GM21367 (cell line): ENCODE measurements at regions not wholly inside any gene's neighbourhood (a gene's known extent, or its start where the extent isn't known, plus 50 kb on each side); places are given as distances from the start of the nearest gene placed in this dataset.

Experiments
- ATAC-seq: cut with Tn5 transposase; IDR thresholded peaks from one replicate; pipeline ENCODE4 v1.9.1; 2021; ENCODE audit not compliant: unreplicated experiment

- ATAC-seq, result no peak
Observed at GRCh38 chr12:41777064-41777790, 367.4 kb downstream of the GXYLT1 start.

GRCh38 chr12:41772478-41772877, 372.2 kb downstream of the GXYLT1 start:
- ATAC-seq, result no peak

GRCh38 chr12:41769810-41770209, 374.9 kb downstream of the GXYLT1 start:
- peak; percentile 88 for ATAC-seq

- no peak for ATAC-seq
Observed at GRCh38 chr12:41768456-41768855, 376.2 kb downstream of the GXYLT1 start.

- no peak for ATAC-seq
Observed at GRCh38 chr12:41762691-41763090, 382.0 kb downstream of the GXYLT1 start.

GRCh38 chr12:41745593-41745992, 399.1 kb downstream of the GXYLT1 start:
- ATAC-seq, result no peak

GRCh38 chr12:41743835-41744234, 400.8 kb downstream of the GXYLT1 start:
- no peak for ATAC-seq

- no peak for ATAC-seq
Observed at GRCh38 chr12:41739066-41739465, 405.6 kb downstream of the GXYLT1 start.

- no peak for ATAC-seq
Observed at GRCh38 chr12:41737423-41737822, 407.3 kb downstream of the GXYLT1 start.

GRCh38 chr12:41736436-41736835, 408.2 kb downstream of the GXYLT1 start:
- ATAC-seq, result no peak

- no peak for ATAC-seq
Observed at GRCh38 chr12:41731691-41732090, 413.0 kb downstream of the GXYLT1 start.

GRCh38 chr12:41731061-41731460, 413.6 kb downstream of the GXYLT1 start:
- ATAC-seq, result no peak

- no peak for ATAC-seq
Observed at GRCh38 chr12:41724216-41724615, 420.5 kb downstream of the GXYLT1 start.

GRCh38 chr12:41719214-41719613, 425.5 kb downstream of the GXYLT1 start:
- ATAC-seq, result no peak

- ATAC-seq, result no peak
Observed at GRCh38 chr12:41715256-41715655, 429.4 kb downstream of the GXYLT1 start.

GRCh38 chr12:41709463-41710285, 435.0 kb downstream of the GXYLT1 start:
- ATAC-seq, result no peak

GRCh38 chr12:41709012-41709411, 435.7 kb downstream of the GXYLT1 start:
- no peak for ATAC-seq

- ATAC-seq, result no peak
Observed at GRCh38 chr12:41706376-41706775, 438.3 kb downstream of the GXYLT1 start.

- no peak for ATAC-seq
Observed at GRCh38 chr12:41701943-41702601, 442.6 kb downstream of the GXYLT1 start.

- ATAC-seq, result no peak
Observed at GRCh38 chr12:41700940-41701339, 443.7 kb downstream of the GXYLT1 start.

GRCh38 chr12:41699658-41700057, 445.0 kb downstream of the GXYLT1 start:
- ATAC-seq, result no peak

- ATAC-seq, result no peak
Observed at GRCh38 chr12:41697161-41697560, 447.5 kb downstream of the GXYLT1 start.
